WI38 (cell line): ENCODE measurements at regions not wholly inside any gene's neighbourhood (a gene's known extent, or its start where the extent isn't known, plus 50 kb on each side); places are given as distances from the start of the nearest gene placed in this dataset.
"Not testable (repeated sequence)": the region's sequence is repeated elsewhere in the genome, so short reads cannot be mapped to it uniquely, and the experiment has no call there.

Experiments
- H3K4me3 ChIP-seq: 2 replicates; pipeline ENCODE4 v1.5.1; 2011; ENCODE audit warnings: low read depth, mild to moderate bottlenecking, control low read depth, low read length
- TF ChIP-seq, protein P1 (sequence below): IDR thresholded peaks from 2 replicates; pipeline ENCODE4 v1.5.1; 2012; ENCODE audit warnings: low read depth, mild to moderate bottlenecking, control low read depth, low read length

GRCh38 chrX:37509349-37509748 is 62.1 kb upstream of the LANCL3 start:
- TF ChIP-seq, protein P1, sequence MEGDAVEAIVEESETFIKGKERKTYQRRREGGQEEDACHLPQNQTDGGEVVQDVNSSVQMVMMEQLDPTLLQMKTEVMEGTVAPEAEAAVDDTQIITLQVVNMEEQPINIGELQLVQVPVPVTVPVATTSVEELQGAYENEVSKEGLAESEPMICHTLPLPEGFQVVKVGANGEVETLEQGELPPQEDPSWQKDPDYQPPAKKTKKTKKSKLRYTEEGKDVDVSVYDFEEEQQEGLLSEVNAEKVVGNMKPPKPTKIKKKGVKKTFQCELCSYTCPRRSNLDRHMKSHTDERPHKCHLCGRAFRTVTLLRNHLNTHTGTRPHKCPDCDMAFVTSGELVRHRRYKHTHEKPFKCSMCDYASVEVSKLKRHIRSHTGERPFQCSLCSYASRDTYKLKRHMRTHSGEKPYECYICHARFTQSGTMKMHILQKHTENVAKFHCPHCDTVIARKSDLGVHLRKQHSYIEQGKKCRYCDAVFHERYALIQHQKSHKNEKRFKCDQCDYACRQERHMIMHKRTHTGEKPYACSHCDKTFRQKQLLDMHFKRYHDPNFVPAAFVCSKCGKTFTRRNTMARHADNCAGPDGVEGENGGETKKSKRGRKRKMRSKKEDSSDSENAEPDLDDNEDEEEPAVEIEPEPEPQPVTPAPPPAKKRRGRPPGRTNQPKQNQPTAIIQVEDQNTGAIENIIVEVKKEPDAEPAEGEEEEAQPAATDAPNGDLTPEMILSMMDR = peak; percentile 15

GRCh38 chrX:37516512-37516911 is 54.9 kb upstream of the LANCL3 start:
- not testable (repeated sequence) for H3K4me3 ChIP-seq

More at GRCh38 chrX:37509349-37509748, 62.1 kb upstream of the LANCL3 start:
- no peak overlapping the region for H3K4me3 ChIP-seq

GRCh38 chrX:37519261-37519660 is 52.2 kb upstream of the LANCL3 start:
- not testable (repeated sequence) for H3K4me3 ChIP-seq

GRCh38 chrX:37520860-37521450 is 50.5 kb upstream of the LANCL3 start:
- not testable (repeated sequence) for H3K4me3 ChIP-seq
